Testis (tissue), 2 donors: ENCODE measurements at regions not wholly inside any gene's neighbourhood (a gene's known extent, or its start where the extent isn't known, plus 50 kb on each side); places are given as distances from the start of the nearest gene placed in this dataset.

Experiments
- POLR2A ChIP-seq: fragments of 450-650 bp; IDR thresholded peaks from one replicate; pipeline ENCODE4 v1.6.1; 2017; ENCODE audit warnings: antibody characterized with exemption, mild to moderate bottlenecking, moderate library complexity
- TF ChIP-seq, protein P1 (sequence below), 3 experiments: fragments of 450-650 bp in 2 of 3; fragments of 200-600 bp in 1 of 3; sonication (generic) in 1 of 3; IDR thresholded peaks; one replicate each; pipeline ENCODE4 v1.5.1; 2016 to 2019; ENCODE audit warnings: antibody characterized with exemption in 3 of 3, mild to moderate bottlenecking in 2 of 3, moderate library complexity in 1 of 3

DNA sequence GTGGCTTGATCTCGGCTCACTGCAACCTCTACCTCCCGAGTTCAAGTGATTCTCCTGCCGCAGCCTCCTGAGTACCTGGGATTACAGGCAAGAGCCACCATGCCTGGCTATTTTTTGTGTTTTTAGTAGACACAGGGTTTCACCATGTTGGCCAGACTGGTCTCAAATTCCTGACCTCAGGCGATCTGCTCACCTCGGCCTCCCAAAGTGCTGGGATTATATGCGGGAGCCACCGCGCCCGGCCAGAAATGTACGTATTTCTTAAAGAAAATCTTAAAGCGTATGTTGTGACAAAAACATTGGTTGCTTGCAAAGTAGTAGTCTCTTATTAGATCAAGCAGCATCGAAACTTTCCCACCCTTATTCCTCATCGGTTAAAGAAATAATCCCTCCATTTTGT, 748.9 kb upstream of the NR2F2 start:
- TF ChIP-seq, protein P1, sequence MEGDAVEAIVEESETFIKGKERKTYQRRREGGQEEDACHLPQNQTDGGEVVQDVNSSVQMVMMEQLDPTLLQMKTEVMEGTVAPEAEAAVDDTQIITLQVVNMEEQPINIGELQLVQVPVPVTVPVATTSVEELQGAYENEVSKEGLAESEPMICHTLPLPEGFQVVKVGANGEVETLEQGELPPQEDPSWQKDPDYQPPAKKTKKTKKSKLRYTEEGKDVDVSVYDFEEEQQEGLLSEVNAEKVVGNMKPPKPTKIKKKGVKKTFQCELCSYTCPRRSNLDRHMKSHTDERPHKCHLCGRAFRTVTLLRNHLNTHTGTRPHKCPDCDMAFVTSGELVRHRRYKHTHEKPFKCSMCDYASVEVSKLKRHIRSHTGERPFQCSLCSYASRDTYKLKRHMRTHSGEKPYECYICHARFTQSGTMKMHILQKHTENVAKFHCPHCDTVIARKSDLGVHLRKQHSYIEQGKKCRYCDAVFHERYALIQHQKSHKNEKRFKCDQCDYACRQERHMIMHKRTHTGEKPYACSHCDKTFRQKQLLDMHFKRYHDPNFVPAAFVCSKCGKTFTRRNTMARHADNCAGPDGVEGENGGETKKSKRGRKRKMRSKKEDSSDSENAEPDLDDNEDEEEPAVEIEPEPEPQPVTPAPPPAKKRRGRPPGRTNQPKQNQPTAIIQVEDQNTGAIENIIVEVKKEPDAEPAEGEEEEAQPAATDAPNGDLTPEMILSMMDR (IDR thresholded peaks at IDR 0.05): no peak
- no peak for TF ChIP-seq POLR2A
